ENCODE measurements at regions not wholly inside any gene's neighbourhood (a gene's known extent, or its start where the extent isn't known, plus 50 kb on each side); places are given as distances from the start of the nearest gene placed in this dataset.

- intact Hi-C loops (cut with DNase I) = no loop called here
- H3K27ac ChIP-seq = peak overlapping the region in 2 of 5 donors; percentile 51 to 63
- no peaks in the 10 kb centered on the region for H3K9me3 ChIP-seq (replicated peaks in 1 of 3)
- 13 to 30% (median 18%) methylated on average over 5 of the region's 5 CpGs for WGBS, 4 donors
- H3K36me3 ChIP-seq (replicated peaks in 1 of 2) = no peaks in the 10 kb centered on the region
- TF ChIP-seq POLR2A (IDR thresholded peaks at IDR 0.05) = no peak
- peak in 1 of 6 experiments; percentile 32 for TF ChIP-seq CTCF (IDR thresholded peaks at IDR 0.05)
- H3K4me1 ChIP-seq (replicated peaks in 1 of 2) = peaks cover 6 to 40% of the 10 kb centered on the region in 2 donors
- peak overlapping the region in 1 of 4 donors; percentile 12 for H3K4me3 ChIP-seq
- peak; percentile 55 to 84 (median 78) for DNase-seq
- H3K27me3 ChIP-seq = no peaks in the 10 kb centered on the region
Measured at GRCh38 chr18:22609642-22610041, 191.9 kb upstream of the CTAGE1 start.

- intact Hi-C loops (cut with DNase I) = no loop called here
- Histone ChIP-seq H3K4me3 (no peak overlapping the region), H3K4me1 (replicated peaks in 1 of 2) (peaks cover 6 to 32% of the 10 kb centered on the region in 2 donors), H3K27ac (no peak overlapping the region), H3K27me3 (no peaks in the 10 kb centered on the region), H3K36me3 (replicated peaks in 1 of 2) (no peaks in the 10 kb centered on the region), H3K9me3 (replicated peaks in 1 of 3) (no peaks in the 10 kb centered on the region)
- DNase-seq = no peak
- WGBS, 4 donors = 85 to 91% (median 90%) methylated on average over 18 of the region's 18 CpGs
- no peak for TF ChIP-seq POLR2A (IDR thresholded peaks at IDR 0.05)
- no peak for TF ChIP-seq CTCF (IDR thresholded peaks at IDR 0.05)
Measured at GRCh38 chr18:22613058-22613690, 195.5 kb upstream of the CTAGE1 start.

DNA sequence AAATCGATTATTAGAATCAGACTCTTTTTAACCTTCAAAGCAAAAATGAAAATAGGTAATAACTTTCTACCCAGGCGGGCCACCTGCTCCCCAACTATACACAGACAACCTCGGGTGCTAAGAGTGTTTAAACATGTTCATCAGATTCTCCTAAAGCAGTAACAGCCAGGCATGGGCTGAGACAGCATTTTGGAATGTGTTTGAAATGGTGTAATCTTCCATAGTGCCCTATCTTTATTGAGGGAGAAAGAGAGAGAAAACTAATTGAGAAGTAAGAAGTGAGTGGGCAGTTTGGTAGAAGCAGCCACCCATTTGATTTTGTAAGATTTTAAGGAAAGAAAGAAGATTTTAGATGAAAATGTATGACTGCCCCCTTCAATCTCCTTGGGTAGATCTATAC, 196.1 kb upstream of the CTAGE1 start:
- H3K27me3 ChIP-seq = no peaks in the 10 kb centered on the region
- peaks cover 6 to 26% of the 10 kb centered on the region in 2 donors for H3K4me1 ChIP-seq (replicated peaks in 1 of 2)
- TF ChIP-seq CTCF (IDR thresholded peaks at IDR 0.05) (no peak), POLR2A (IDR thresholded peaks at IDR 0.05) (no peak)
- intact Hi-C loops (cut with DNase I) = no loop called here
- H3K36me3 ChIP-seq (replicated peaks in 1 of 2) = no peaks in the 10 kb centered on the region
- no peak overlapping the region for H3K27ac ChIP-seq
- H3K4me3 ChIP-seq = no peak overlapping the region
- no peaks in the 10 kb centered on the region for H3K9me3 ChIP-seq (replicated peaks in 1 of 3)
- 81 to 84% (median 83%) methylated on average over 3 of the region's 3 CpGs for WGBS, 4 donors
- DNase-seq = no peak

GRCh38 chr18:22623513-22623912, 205.8 kb upstream of the CTAGE1 start:
- H3K4me3 ChIP-seq = no peak overlapping the region
- no peaks in the 10 kb centered on the region for H3K36me3 ChIP-seq (replicated peaks in 1 of 2)
- TF ChIP-seq POLR2A (IDR thresholded peaks at IDR 0.05) (no peak), CTCF (IDR thresholded peaks at IDR 0.05) (no peak)
- no peak overlapping the region for H3K27ac ChIP-seq
- no peaks in the 10 kb centered on the region for H3K27me3 ChIP-seq
- H3K4me1 ChIP-seq (replicated peaks in 1 of 2) = no peaks in the 10 kb centered on the region
- WGBS, 4 donors = 90 to 95% (median 94%) methylated on average over 5 of the region's 5 CpGs
- intact Hi-C loops (cut with DNase I) = no loop called here
- DNase-seq = no peak
- no peaks in the 10 kb centered on the region for H3K9me3 ChIP-seq (replicated peaks in 1 of 3)

Measured in adrenal gland (tissue), 9 donors.